ENCODE measurements at regions not wholly inside any gene's neighbourhood (a gene's known extent, or its start where the extent isn't known, plus 50 kb on each side); places are given as distances from the start of the nearest gene placed in this dataset.

GRCh38 chr1:57796616-57797015 lies 372.8 kb upstream of the DAB1 start:
- H3K4me3 Mint-ChIP-seq: no peak overlapping the region
- peaks cover 3% of the 10 kb centered on the region for H3K27me3 Mint-ChIP-seq
- peak overlapping the region in 1 of 3 donors; percentile 3 for H3K27ac Mint-ChIP-seq
- H3K36me3 Mint-ChIP-seq: no peaks in the 10 kb centered on the region
- H3K9me3 Mint-ChIP-seq: peaks cover 0 to 2% (median 0%) of the 10 kb centered on the region in 3 donors
- H3K4me1 Mint-ChIP-seq: no peaks in the 10 kb centered on the region

- no peak overlapping the region for H3K27ac Mint-ChIP-seq
- H3K9me3 Mint-ChIP-seq: peaks cover 0 to 2% (median 0%) of the 10 kb centered on the region in 3 donors
- peaks cover 3% of the 10 kb centered on the region for H3K27me3 Mint-ChIP-seq
- H3K36me3 Mint-ChIP-seq: no peaks in the 10 kb centered on the region
- no peak overlapping the region for H3K4me3 Mint-ChIP-seq
- no peaks in the 10 kb centered on the region for H3K4me1 Mint-ChIP-seq
Observed at GRCh38 chr1:57795886-57796285, 372.0 kb upstream of the DAB1 start.

- H3K36me3 Mint-ChIP-seq: no peaks in the 10 kb centered on the region
- no peak overlapping the region for H3K4me3 Mint-ChIP-seq
- peaks cover 3% of the 10 kb centered on the region for H3K27me3 Mint-ChIP-seq
- no peaks in the 10 kb centered on the region for H3K9me3 Mint-ChIP-seq
- no peaks in the 10 kb centered on the region for H3K4me1 Mint-ChIP-seq
- no peak overlapping the region for H3K27ac Mint-ChIP-seq
Observed at GRCh38 chr1:57794078-57794477, 370.2 kb upstream of the DAB1 start.

DNA sequence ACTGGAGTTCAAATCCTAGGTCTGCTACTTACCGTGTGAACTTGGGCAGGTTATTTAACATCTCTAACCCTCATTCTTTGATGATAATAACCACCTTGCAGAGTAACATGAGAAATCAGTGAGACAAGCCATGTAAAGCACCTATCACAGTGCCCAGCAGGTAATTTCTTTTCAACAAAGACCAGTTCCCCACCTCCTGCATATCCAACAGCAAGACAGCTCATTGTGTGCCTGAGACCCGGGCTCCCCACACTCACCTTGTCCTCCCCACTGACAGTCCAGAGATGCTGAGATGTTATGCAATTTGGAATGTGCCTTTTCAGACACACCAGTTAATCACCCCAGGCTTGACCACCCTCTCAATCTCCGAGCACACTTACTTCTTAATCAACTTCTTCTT lies 367.6 kb upstream of the DAB1 start:
- no peaks in the 10 kb centered on the region for H3K4me1 Mint-ChIP-seq
- H3K4me3 Mint-ChIP-seq: no peak overlapping the region
- no peaks in the 10 kb centered on the region for H3K36me3 Mint-ChIP-seq
- H3K27me3 Mint-ChIP-seq: no peaks in the 10 kb centered on the region
- H3K27ac Mint-ChIP-seq: no peak overlapping the region
- no peaks in the 10 kb centered on the region for H3K9me3 Mint-ChIP-seq

DNA sequence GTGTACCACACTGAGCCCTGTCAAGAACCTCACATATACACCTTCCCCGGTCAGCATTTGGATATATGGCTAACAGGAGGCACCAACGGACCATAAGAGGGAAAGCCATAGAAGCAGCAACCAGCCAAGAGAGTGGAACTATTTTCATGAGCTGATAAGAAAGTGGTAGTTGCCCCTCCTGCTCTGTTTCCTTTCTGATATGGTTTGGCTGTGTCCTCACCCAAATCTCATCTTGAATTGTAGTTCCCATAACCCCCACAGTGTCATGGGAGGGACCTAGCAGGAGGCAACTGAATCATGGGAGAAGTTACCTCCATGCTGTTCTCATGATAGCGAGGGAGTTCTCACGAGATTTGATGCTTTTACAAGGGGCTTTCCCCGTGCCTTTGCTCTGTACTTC lies 366.1 kb upstream of the DAB1 start:
- no peaks in the 10 kb centered on the region for H3K4me1 Mint-ChIP-seq
- no peaks in the 10 kb centered on the region for H3K36me3 Mint-ChIP-seq
- H3K4me3 Mint-ChIP-seq: no peak overlapping the region
- peak overlapping the region in 1 of 3 donors; percentile 75 for H3K27ac Mint-ChIP-seq
- no peaks in the 10 kb centered on the region for H3K27me3 Mint-ChIP-seq
- H3K9me3 Mint-ChIP-seq: no peaks in the 10 kb centered on the region

GRCh38 chr1:57788313-57788712 lies 364.5 kb upstream of the DAB1 start:
- Mint-ChIP-seq H3K4me1 (no peaks in the 10 kb centered on the region), H3K4me3 (no peak overlapping the region), H3K27ac (no peak overlapping the region), H3K27me3 (no peaks in the 10 kb centered on the region), H3K9me3 (no peaks in the 10 kb centered on the region), H3K36me3 (no peaks in the 10 kb centered on the region)

DNA sequence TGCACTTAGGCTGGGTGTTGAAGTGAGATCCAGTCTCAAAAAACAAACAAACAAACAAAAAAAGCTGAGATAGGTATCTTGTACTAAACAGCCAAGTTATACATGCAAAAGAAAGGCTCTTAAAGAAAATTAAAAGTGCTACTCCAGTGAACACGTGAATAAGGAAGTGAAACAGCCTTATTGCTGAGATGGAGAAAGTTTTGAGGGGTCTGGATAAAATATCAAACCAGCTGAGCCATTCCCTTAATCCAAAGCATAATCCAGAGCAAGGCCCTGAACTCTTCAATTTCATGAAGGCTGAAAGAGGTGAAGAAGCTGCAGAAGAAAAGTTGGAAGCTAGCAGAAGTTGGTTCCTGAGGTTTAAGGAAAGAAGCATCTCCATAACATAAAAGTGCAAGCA lies 360.5 kb upstream of the DAB1 start:
- Mint-ChIP-seq H3K9me3 (no peaks in the 10 kb centered on the region), H3K36me3 (no peaks in the 10 kb centered on the region), H3K4me1 (no peaks in the 10 kb centered on the region), H3K27ac (no peak overlapping the region), H3K4me3 (no peak overlapping the region), H3K27me3 (peaks cover 5% of the 10 kb centered on the region)

DNA sequence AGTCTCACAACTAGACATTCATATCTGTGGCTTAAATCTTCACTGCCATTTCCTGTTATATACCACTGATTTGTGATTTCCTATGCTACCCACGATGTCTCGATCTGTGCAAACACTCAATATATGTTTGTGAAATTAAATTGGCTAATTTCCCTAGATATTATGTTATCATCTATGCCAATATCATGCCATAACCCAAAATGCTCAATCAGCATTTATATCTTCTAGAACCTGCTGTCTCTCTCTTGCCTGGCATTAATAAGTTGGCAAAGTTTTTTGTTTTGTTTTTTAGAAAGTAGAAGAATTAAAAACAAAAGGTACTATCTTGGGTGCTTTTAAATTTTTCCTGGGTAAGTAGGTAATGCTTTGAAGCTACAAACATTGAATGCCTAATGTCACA lies 358.5 kb upstream of the DAB1 start:
- Mint-ChIP-seq H3K4me3 (no peak overlapping the region), H3K4me1 (no peaks in the 10 kb centered on the region), H3K27ac (no peak overlapping the region), H3K36me3 (no peaks in the 10 kb centered on the region), H3K27me3 (peaks cover 5% of the 10 kb centered on the region), H3K9me3 (peaks cover 0 to 2% (median 0%) of the 10 kb centered on the region in 3 donors)

- Mint-ChIP-seq H3K27me3 (no peaks in the 10 kb centered on the region), H3K4me3 (no peak overlapping the region), H3K4me1 (no peaks in the 10 kb centered on the region), H3K9me3 (peaks cover 0 to 1% (median 0%) of the 10 kb centered on the region in 3 donors), H3K36me3 (peaks cover 4% of the 10 kb centered on the region), H3K27ac (no peak overlapping the region)
Observed at GRCh38 chr1:57772580-57773195, 348.8 kb upstream of the DAB1 start.

GRCh38 chr1:57770772-57771171 lies 346.9 kb upstream of the DAB1 start:
- Mint-ChIP-seq H3K9me3 (peaks cover 0 to 1% (median 0%) of the 10 kb centered on the region in 3 donors), H3K27me3 (peaks cover 2% of the 10 kb centered on the region), H3K4me3 (no peak overlapping the region), H3K36me3 (peaks cover 3% of the 10 kb centered on the region), H3K4me1 (no peaks in the 10 kb centered on the region), H3K27ac (no peak overlapping the region)

DNA sequence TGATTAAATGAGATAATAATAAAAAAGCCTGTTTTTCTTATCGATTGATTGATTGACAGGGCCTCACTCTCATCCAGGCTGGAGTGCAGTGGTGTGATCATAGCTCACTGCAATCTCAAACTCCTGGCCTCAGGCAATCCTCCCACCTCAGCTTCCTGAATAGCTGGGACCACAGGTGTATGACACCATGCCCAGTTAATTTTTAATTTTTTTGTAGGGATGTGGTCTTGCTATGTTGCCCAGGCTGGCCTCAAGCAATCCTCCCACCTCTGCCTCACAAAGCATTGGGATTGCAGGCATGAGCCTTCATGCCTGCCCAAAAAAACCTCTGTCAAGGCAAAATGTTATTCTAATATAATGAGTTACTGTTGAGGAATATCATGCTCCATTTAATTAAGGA lies 346.4 kb upstream of the DAB1 start:
- H3K27ac Mint-ChIP-seq: no peak overlapping the region
- no peaks in the 10 kb centered on the region for H3K4me1 Mint-ChIP-seq
- H3K4me3 Mint-ChIP-seq: no peak overlapping the region
- H3K27me3 Mint-ChIP-seq: peaks cover 2% of the 10 kb centered on the region
- H3K9me3 Mint-ChIP-seq: peaks cover 0 to 1% (median 0%) of the 10 kb centered on the region in 3 donors
- peaks cover 3% of the 10 kb centered on the region for H3K36me3 Mint-ChIP-seq

- Mint-ChIP-seq H3K27me3 (peaks cover 4% of the 10 kb centered on the region), H3K9me3 (no peaks in the 10 kb centered on the region), H3K36me3 (peaks cover 1% of the 10 kb centered on the region), H3K4me3 (no peak overlapping the region), H3K27ac (no peak overlapping the region), H3K4me1 (no peaks in the 10 kb centered on the region)
Observed at GRCh38 chr1:57761628-57762027, 337.8 kb upstream of the DAB1 start.

DNA sequence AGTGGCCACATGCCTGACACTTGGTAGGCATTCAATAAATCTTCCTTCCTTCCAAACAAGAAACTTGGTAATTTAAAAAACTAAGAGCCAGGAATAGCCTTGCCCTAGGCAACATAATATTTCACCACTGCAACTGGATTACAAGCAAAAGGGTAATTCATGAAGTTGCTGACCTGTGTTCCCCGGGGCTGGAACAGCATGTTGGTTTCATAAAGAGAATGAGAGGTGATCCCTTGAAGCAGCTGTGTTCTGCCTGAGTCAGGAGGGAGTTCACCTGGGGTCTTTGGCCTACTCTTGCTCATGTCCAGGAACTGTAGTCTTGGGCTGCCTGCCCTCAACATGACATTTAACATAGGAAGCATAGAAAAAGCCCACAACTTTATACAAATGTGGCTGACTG lies 329.0 kb upstream of the DAB1 start:
- H3K9me3 Mint-ChIP-seq: no peaks in the 10 kb centered on the region

DNA sequence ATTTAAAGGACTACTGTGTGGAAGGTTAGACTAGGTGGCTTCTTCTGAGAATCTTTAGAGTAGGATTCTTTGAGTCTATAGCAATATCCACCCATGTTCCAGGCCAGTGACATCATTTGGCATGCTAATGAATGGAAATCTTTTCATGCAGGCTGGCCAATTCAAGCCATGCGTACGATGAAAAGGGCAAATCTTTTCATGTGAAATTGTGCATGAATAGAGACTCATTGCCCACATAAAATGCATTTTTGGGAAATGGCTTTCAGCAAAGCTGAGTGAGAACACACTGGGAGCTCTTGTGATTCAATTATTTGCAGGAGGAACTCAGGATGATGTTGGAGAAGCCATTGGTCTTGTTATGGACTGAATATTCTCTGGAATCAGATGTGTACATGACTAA lies 324.9 kb upstream of the DAB1 start:
- no peaks in the 10 kb centered on the region for H3K9me3 Mint-ChIP-seq
- no peaks in the 10 kb centered on the region for H3K4me1 Mint-ChIP-seq
- H3K27ac Mint-ChIP-seq: no peak overlapping the region
- H3K27me3 Mint-ChIP-seq: peaks cover 8% of the 10 kb centered on the region
- H3K4me3 Mint-ChIP-seq: no peak overlapping the region
- no peaks in the 10 kb centered on the region for H3K36me3 Mint-ChIP-seq

More for the DNA sequence above, 329.0 kb upstream of the DAB1 start:
- no peak overlapping the region for H3K27ac Mint-ChIP-seq
- H3K4me1 Mint-ChIP-seq: no peaks in the 10 kb centered on the region
- peaks cover 6% of the 10 kb centered on the region for H3K27me3 Mint-ChIP-seq
- no peaks in the 10 kb centered on the region for H3K36me3 Mint-ChIP-seq
- no peak overlapping the region for H3K4me3 Mint-ChIP-seq

DNA sequence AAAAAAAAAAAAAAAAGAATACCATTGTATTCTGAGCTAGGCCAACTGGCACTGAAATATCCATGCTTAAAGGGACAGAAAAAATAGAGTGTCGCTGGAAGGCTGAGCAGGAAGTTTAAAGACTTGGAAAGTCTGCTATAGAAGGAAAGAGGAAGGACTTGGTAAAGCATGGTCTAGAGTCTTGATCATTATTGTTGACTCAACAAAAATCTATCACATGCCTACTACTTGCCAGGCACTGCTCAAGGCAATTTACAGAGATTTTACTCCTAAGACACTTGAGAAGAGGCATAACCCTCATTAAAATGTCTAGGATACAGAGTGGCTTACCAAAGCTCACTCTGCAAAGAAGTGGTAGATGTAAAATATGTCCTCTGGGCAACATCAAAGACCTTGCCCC lies 324.0 kb upstream of the DAB1 start:
- Mint-ChIP-seq H3K4me3 (no peak overlapping the region), H3K27me3 (peaks cover 8% of the 10 kb centered on the region), H3K4me1 (no peaks in the 10 kb centered on the region), H3K27ac (no peak overlapping the region), H3K9me3 (peaks cover 0 to 2% (median 0%) of the 10 kb centered on the region in 3 donors), H3K36me3 (no peaks in the 10 kb centered on the region)

DNA sequence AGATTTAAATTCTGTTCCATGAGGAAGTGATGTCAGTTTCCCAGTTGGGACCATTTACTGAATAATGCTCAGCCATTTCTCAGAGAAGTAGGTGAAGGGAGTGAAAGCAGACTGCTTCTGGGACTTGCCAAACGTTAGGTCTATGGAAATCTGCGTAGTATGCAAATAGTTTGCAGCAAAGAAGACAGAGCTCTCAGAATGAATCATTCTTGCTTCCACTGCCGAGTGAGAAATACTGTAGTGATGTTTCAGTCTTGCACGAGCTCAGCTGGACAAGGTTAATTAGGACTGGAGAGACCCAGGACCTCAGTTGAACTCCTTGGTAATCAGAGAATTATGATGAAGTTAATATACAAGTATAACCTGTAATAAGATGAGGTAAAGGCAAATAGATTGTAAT lies 317.7 kb upstream of the DAB1 start:
- Mint-ChIP-seq H3K27me3 (peaks cover 1% of the 10 kb centered on the region), H3K36me3 (no peaks in the 10 kb centered on the region), H3K4me1 (no peaks in the 10 kb centered on the region), H3K4me3 (no peak overlapping the region), H3K27ac (no peak overlapping the region), H3K9me3 (peaks cover 0 to 2% (median 0%) of the 10 kb centered on the region in 3 donors)
